IMR-90 (cell line): ENCODE measurements at regions not wholly inside any gene's neighbourhood (a gene's known extent, or its start where the extent isn't known, plus 50 kb on each side); places are given as distances from the start of the nearest gene placed in this dataset.

Experiments
- CHD1 ChIP-seq: IDR thresholded peaks from 2 replicates; pipeline ENCODE4 v1.6.1; 2012; ENCODE audit warnings: low read depth, low read length, improper control_type of control experiment
- ELK1 ChIP-seq: fragments of 150-350 bp; IDR thresholded peaks from 2 replicates; pipeline ENCODE4 v1.6.1; 2016; ENCODE audit warnings: low read depth, mild to moderate bottlenecking, low read length, moderate library complexity, borderline replicate concordance
- TF ChIP-seq, protein P1 (sequence below): conservative IDR thresholded peaks from 2 replicates; pipeline ENCODE4 v1.5.1; 2012; ENCODE audit warnings: mild to moderate bottlenecking, low read depth, low read length, improper control_type of control experiment

DNA sequence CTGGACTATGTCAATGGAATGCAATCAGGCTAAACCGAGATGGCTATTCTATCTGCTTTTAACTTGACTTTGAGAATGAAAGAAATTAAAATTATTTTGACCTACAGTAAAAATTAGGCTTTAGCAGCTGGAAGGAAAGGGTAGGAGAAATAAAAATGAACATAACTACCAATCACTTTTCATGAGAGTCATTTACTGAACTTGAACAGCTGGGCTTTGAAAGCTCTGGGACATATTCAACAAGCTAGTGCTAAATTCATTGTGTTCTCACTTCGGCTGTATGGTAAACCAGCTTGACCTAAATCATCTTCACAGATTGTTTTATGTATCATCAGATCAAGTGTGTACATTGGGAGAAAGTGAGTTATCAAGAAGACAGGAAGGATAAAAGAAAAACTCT lies 161.5 kb upstream of the STXBP5 start:
- TF ChIP-seq, protein P1, sequence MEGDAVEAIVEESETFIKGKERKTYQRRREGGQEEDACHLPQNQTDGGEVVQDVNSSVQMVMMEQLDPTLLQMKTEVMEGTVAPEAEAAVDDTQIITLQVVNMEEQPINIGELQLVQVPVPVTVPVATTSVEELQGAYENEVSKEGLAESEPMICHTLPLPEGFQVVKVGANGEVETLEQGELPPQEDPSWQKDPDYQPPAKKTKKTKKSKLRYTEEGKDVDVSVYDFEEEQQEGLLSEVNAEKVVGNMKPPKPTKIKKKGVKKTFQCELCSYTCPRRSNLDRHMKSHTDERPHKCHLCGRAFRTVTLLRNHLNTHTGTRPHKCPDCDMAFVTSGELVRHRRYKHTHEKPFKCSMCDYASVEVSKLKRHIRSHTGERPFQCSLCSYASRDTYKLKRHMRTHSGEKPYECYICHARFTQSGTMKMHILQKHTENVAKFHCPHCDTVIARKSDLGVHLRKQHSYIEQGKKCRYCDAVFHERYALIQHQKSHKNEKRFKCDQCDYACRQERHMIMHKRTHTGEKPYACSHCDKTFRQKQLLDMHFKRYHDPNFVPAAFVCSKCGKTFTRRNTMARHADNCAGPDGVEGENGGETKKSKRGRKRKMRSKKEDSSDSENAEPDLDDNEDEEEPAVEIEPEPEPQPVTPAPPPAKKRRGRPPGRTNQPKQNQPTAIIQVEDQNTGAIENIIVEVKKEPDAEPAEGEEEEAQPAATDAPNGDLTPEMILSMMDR, result no peak
- TF ChIP-seq CHD1 (no peak), ELK1 (no peak)
